ENCODE measurements at regions not wholly inside any gene's neighbourhood (a gene's known extent, or its start where the extent isn't known, plus 50 kb on each side); places are given as distances from the start of the nearest gene placed in this dataset.

- no peak for DNase-seq (ENCODE audit: low spot score)
- Histone ChIP-seq H3K9me3 (ENCODE audit: low read length) (peaks cover 68% of the 10 kb centered on the region), H3K79me2 (ENCODE audit: insufficient read depth, low read length) (no peaks in the 10 kb centered on the region), H4K20me1 (ENCODE audit: insufficient read depth, low read length) (no peaks in the 10 kb centered on the region), H2AFZ (ENCODE audit: low read length) (no peak overlapping the region), H3K4me3 (replicated peaks in 1 of 3; ENCODE audit: insufficient read depth in 1 of 3, low read depth in 2 of 3, low read length in 3 of 3) (no peak overlapping the region), H3K27ac (ENCODE audit: extremely low read length, insufficient read depth, low read length) (no peak overlapping the region), H3K27me3 (ENCODE audit: control insufficient read depth in 1 of 2, insufficient read depth in 2 of 2, low read length in 2 of 2) (no peaks in the 10 kb centered on the region), H3K36me3 (replicated peaks in 1 of 2; ENCODE audit: control insufficient read depth in 1 of 2, insufficient read depth in 2 of 2, low read length in 2 of 2) (no peaks in the 10 kb centered on the region), H3K4me2 (ENCODE audit: low read depth, low read length) (no peak overlapping the region), H3K9ac (ENCODE audit: insufficient read depth, low read depth, low read length) (no peak overlapping the region), H3K4me1 (ENCODE audit: insufficient read depth, low read length) (no peaks in the 10 kb centered on the region)
- no peak for ATAC-seq
- POLR2A ChIA-PET: no interaction called here
- FAIRE-seq: no peak
- intact Hi-C loops (cut with micrococcal nuclease; ENCODE audit: unreplicated experiment) (no loop called here), in situ Hi-C loops (cut with HindIII; ENCODE audit: extremely low pct_ligation_motif_present, low pct_unique_long_range_greater_than_20kb) (no loop called here)
- WGBS (ENCODE audit: low lambda C conversion rate): 2% methylated on average over 3 of the region's 3 CpGs
- CTCF ChIA-PET (ENCODE audit: low intra/inter-chr PET ratio, low total read pairs): no interaction called here
- BruUV-seq (replicated peaks): no TSS peak
- no peak for TF ChIP-seq GTF2F1 (IDR thresholded peaks at IDR 0.05; ENCODE audit: low read length)
- TF ChIP-seq ZSCAN5A (CRISPR knock-in tag; IDR thresholded peaks at IDR 0.05; ENCODE audit: borderline replicate concordance): no peak
- TF ChIP-seq ZBTB26 (CRISPR knock-in tag; IDR thresholded peaks at IDR 0.05; ENCODE audit: borderline replicate concordance): no peak
- no peak for TF ChIP-seq ZNF777 (CRISPR knock-in tag; IDR thresholded peaks at IDR 0.05)
- no peak for TF ChIP-seq TP53 (CRISPR knock-in tag; conservative IDR thresholded peaks at IDR 0.05)
- no peak for TF ChIP-seq RXRB (CRISPR knock-in tag; IDR thresholded peaks at IDR 0.05; ENCODE audit: borderline replicate concordance)
- no peak for TF ChIP-seq ZNF724P (CRISPR knock-in tag; IDR thresholded peaks at IDR 0.05; ENCODE audit: borderline replicate concordance)
- no peak for TF ChIP-seq ZNF276 (CRISPR knock-in tag; IDR thresholded peaks at IDR 0.05; ENCODE audit: low read depth)
- no peak for TF ChIP-seq GPN1 (CRISPR knock-in tag; IDR thresholded peaks at IDR 0.05; ENCODE audit: borderline replicate concordance)
- no peak for TF ChIP-seq CBX1 (IDR thresholded peaks at IDR 0.05; ENCODE audit: low read depth)
- no peak for TF ChIP-seq ZBTB33 (CRISPR knock-in tag; IDR thresholded peaks at IDR 0.05)
- TF ChIP-seq ZSCAN30 (CRISPR knock-in tag; IDR thresholded peaks at IDR 0.05): no peak
- TF ChIP-seq ZBTB1 (CRISPR knock-in tag; IDR thresholded peaks at IDR 0.05; ENCODE audit: borderline replicate concordance): no peak
- no peak for TF ChIP-seq HDAC1 (CRISPR knock-in tag; IDR thresholded peaks at IDR 0.05)
- no peak for TF ChIP-seq TRAFD1 (CRISPR knock-in tag; IDR thresholded peaks at IDR 0.05; ENCODE audit: borderline replicate concordance)
- no peak for TF ChIP-seq KLF9 (CRISPR knock-in tag; IDR thresholded peaks at IDR 0.05; ENCODE audit: low read depth)
- no peak for TF ChIP-seq ZBTB37 (CRISPR knock-in tag; IDR thresholded peaks at IDR 0.05)
Measured at GRCh38 chr16:59690216-59690615, 956.1 kb upstream of the GOT2 start.

Measured in HepG2 (cell line).